NCI-H146 treated with DMSO at 0.1 percent for 48 hours (cell line): ENCODE measurements at regions not wholly inside any gene's neighbourhood (a gene's known extent, or its start where the extent isn't known, plus 50 kb on each side); places are given as distances from the start of the nearest gene placed in this dataset.
"Not testable (repeated sequence)": the region's sequence is repeated elsewhere in the genome, so short reads cannot be mapped to it uniquely, and the experiment has no call there.

Experiments used
- DNase-seq: peaks from one replicate; lab custom pipeline; 2025; ENCODE audit not compliant: unreplicated experiment; lab: John Stamatoyannopoulos, UW

- DNase-seq: no peak
Measured at GRCh38 chr20:47863981-47864380, 78.7 kb upstream of the SULF2 start.

DNA sequence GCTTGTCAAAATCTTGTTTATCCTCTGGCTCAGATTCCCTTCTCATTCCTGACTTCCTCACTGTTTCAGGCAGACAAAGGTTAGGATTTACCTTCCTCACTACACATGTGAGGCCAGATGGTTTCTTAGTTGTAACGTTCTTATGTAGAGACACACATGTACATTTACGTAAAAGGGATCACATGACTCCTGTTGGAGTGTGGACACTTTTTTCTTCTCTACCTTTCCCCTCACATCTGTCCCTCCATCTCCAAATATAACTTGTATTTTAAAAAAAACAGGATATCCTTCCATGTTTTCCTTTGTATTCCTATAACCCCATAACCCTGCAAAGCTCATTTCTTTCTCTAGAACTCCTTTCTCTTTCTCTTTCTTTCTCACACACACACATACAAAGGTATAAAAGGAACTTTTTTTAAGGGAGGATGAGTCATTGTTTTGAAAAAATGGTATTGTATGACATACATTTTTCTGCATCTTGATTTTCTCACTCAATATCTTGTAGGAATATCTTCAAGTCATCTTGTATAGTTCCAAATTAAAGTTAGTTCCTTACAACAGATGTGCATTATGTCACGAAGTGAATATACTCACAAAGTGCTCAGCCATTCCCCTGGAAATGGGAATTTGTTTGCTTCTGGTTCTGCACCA is 78.2 kb upstream of the SULF2 start:
- DNase-seq: no peak

DNA sequence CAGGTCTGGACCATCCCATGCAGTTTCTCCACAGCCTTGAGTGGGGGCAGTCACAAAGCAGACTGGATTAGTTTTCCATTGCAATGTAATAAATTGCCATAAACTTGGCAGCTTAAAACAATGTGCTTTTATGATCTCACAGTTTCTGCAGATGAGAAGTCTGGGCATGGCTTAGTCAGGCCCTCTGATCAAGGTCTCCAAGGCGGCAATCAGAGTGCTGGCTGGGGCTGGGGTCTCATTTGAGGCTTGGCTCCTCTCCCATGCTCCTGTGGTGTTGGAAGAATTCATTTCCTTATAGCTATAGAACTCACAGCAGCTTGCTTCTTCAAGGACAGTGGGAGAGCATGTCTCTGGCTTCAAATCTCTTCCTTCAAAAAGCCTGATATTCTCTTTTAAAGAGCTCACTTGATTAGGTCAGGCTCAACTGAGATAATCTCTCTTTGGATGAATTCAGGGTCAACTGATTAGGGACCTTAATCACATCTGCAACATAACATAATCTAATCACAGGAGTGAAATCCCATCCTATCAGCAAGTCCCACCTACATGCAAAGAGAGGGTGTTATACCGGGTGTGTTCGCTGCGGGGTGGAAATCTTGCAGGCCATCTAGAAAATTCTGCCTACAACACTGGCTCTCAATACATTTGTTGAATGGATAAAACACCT is 77.4 kb upstream of the SULF2 start:
- DNase-seq: no peak

GRCh38 chr20:47861116-47861515 is 75.8 kb upstream of the SULF2 start:
- DNase-seq: no peak

DNA sequence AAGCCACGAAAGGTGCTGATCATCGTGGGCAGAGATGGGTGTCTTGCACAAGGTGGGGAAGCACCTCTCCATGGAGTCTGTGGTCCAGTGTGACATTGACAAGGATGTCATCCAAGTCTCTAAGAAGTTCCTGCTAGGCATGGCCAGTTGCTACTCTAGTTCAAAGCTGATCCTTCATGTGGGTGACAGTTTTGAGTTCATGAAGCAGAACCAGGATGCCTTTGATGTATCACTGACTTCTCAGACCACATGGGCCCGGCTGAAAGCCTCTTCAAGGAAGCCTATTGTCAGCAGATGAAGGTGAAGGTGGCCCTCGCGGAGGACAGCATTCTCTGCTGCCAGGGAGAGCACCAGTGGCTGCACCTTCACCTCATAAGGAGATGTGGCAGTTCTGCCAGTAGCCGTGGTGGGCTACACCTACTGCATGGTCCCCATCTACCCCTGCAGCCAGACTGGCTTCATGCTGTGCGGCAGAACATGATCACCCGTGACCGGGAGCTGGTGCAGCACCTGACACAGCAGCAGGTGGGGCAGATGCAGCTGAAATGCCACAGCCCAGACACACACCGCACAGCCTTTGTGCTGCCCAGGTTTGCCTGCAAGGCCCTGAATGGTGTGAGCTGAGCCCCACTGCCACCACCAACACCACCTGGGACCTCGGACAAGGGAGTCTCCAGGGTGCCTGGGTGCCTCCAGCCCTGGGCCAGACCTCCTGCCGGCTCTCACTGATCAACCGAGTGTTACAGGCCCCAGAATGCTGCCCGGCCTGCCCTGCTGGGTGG is 75.0 kb upstream of the SULF2 start:
- DNase-seq: no peak

DNA sequence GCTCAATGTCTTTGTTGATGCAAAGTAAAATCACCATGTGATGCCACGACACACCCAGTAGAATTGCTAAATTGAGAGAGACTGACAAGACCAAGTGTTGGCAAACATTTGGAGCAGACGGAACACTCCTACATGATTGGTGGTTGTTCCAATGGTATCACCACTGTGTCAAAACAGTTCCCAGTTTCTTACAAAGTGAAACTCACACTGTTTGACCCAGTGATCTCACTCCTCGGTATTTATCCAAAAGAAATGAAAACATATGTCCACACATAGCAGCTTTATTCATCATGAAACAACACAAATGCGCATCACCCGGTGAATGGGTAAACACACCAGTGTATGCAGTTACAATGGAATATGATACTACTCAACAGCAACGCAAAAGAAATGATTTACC is 74.0 kb upstream of the SULF2 start:
- DNase-seq: no peak

DNA sequence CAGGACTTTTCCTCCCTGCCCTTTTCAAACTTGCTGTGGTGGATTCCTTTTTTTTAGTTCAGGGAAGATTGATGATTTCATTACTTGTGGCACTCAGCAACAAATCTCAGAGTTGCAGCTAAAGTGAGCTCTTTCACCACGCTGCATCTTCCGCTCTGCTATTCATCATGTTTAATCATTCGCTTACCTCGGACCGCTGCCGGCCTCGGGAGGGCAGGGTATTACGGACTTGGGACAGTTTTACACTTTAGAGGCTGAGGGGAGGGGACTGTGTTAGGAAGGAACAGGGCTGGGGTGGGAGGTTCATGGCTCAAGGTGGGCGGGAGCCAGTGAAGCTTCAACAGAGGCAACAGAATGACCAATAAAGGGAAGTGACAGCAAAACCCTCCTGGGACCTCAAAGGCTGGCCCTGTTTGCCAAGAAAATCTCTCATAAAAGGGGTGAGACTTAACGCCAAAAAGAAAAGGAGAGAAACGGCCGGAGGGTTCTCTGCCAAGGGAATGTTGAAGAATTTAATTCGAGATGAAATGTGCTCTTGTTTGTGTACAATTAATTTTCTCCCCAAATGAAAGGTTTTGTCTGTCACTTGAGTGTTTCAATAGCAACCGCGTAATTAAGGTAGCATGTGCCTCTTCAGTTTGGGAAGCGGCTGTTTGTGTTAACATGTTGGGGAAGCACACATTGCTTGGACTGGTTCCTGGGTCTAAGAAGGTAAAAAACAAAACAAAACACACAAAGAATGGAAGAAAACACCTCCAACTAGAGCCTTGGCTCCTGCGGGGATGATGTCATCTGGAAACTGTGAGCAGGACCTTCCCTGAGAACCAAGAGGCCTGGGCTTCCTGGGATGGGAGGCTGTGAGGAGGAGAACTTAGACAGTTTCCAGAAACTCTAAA is 72.5 kb upstream of the SULF2 start:
- DNase-seq: no peak

DNA sequence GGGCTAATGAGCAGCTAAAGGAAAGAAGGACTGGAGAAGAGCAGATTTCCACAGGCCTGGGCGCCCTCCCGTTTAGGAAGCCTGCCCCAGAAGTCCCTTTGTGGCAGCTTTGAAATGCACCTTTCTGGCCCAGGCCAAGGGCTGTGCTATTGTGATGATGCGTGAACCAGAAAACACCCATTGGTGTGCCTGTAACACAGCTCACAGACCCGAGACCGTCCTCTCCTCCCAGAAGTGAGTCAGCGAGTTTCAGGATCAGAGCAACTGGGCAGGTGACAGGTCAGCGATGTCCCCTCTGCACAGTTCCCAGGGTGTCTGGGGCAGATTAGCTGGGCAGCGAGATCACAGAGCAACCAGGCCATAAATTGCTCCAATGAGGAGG is 71.9 kb upstream of the SULF2 start:
- no peak for DNase-seq

GRCh38 chr20:47855799-47856198 is 70.5 kb upstream of the SULF2 start:
- no peak for DNase-seq

DNA sequence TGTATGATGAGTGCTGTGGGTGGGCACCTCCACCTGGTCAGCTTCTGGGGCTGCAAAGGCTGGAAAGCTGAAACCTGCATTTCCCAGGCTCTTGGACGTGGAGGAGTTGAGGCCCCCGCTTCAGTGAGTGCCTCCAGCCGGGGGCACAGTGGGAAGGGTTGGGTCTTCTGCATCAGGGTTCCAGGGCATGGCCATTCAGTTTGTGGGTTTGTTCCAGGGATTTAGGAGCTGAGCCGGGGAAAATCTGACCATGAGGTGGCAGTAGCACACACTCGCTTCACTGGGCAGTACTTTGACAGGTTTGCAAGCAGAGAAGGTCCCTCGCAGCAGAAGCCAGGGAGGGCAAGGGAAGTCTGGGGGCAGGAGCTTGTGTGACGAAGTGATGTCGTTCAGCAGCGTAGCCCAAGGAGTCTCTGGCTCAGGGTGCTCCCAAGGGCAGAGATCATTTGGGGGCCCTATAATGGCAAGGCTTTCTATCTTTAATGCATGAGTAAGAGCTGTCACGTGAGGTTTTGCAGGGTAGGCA is 69.5 kb upstream of the SULF2 start:
- no peak for DNase-seq

DNA sequence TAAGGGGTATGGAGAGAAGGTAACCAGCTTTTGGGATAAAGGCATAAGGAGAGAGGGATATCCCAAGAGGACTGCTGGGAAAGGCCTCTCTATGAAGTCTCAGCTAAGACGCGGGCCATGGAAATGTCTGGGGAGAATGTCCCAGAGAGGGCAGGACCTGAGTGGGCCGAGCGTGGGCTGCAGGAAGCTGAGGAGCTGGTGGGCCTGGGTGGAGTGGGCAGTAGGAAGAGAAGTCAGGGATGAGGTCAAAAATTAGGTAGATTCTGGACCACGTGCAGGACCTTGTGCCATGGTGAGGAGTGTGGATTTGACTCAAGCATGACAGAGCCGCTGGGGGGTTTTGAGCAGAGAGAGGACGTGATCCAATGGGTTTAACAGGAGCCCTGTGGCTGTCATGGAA is 66.5 kb upstream of the SULF2 start:
- no peak for DNase-seq

GRCh38 chr20:47850146-47850545 is 64.9 kb upstream of the SULF2 start:
- DNase-seq: no peak

DNA sequence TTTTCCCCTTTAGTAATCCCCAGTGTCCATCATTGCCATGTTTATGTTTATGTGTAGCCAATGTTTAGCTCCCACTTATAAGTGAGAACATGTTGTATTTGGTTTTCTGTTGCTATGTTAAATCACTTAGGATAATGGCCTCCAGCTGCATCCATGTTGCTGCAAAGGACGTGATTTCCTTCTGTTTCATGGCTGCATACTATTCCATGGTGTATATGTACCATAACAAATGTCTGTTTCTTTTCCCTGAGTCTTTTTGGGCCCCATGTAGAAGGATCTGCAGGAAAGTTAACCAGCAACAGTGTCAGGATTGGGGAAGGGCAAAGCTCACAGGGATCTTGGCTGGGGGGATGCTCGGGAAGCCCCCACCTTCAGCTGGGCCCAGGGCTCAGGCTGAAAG is 64.3 kb upstream of the SULF2 start:
- DNase-seq: no peak

DNA sequence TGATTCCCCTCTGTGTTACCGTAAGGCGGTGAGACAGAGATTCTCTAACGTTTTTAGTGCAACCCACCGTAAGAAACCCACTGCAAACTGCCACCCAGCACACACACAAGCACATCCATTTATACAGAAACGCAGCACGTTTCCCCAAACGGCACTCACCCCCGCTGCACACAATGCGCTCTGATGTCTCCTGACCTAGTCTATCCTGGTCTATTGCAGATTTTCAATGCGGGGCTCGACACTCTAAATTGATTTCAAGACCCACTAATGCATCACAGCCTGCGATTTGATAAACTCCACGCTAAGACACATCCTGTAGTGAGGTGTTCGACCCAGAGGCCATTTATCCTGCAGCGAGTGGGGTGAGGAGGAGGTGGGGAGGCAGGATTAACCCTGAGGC is 63.7 kb upstream of the SULF2 start:
- DNase-seq: no peak

- DNase-seq: not testable (repeated sequence)
Measured at GRCh38 chr20:47848534-47848933, 63.3 kb upstream of the SULF2 start.

- DNase-seq: no peak
Measured at GRCh38 chr20:47847884-47848485, 62.7 kb upstream of the SULF2 start.

DNA sequence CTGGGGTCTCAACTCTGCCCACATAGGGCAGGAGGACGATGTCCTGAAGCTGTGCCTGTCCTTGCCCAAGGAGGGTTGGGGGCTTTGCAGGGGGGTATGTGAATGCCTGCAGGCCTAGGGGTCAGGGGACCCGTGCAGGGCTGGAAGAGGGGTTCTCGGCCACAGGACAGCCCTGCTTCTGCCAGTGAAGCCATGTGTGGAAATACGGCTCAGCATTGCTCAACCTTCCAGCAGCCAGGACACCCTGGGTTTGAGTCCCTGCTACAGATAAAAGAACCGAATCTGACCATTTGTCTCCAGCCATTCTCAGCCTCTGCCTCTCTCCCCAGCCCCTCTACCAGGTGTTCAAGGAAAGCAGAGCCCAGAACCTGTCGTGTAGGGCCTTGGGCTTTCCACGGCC is 61.9 kb upstream of the SULF2 start:
- DNase-seq: not testable (repeated sequence)

- not testable (repeated sequence) for DNase-seq
Measured at GRCh38 chr20:47846651-47847050, 61.4 kb upstream of the SULF2 start.

DNA sequence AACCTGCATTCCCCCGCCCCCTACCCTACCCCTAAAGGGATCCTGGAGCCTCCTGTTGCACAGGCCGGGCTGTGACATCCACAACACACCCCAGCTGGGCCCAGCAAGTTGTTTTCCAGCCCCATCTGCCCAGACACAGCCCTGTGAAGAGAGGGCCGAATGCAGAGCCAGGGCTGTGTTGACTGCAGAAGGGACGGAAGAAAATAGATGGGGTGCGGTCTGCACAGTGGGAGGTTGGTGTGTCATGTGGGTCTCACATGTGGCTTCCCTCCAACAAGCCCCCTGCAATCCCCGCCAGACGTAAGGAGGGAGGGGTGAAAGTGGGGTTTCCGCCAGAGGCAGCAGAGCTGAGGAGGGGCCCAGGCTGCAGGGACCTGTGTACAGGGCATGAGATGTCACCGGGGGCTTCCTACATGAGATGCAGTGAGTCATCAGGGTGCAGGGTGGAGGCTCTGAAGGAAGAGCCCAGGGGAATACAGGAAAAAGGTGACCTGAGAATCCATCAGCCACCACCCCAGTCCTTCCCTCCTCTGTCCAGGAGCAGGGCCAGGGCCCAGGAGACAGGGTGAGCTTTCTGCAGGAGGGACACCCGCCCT is 60.2 kb upstream of the SULF2 start:
- DNase-seq: not testable (repeated sequence)

DNA sequence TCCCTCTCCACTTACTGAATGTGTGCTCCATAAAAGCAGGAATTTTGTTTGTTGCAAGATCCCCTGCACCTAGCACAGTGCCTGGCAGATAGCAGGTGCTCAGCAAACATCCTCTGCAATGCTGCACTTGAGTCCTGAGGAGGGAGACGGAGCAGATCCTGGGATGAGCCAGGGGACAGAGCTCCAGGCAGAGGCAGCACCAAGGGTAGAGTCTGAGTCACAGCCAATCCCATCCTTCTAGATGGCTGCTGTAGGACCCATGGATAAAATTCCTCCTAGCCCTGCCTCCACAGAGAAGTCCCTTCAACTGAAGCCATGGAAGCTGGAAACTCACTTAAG is 59.3 kb upstream of the SULF2 start:
- not testable (repeated sequence) for DNase-seq
